GM18870 (cell line): ENCODE measurements at regions not wholly inside any gene's neighbourhood (a gene's known extent, or its start where the extent isn't known, plus 50 kb on each side); places are given as distances from the start of the nearest gene placed in this dataset.
"Not testable (repeated sequence)": the region's sequence is repeated elsewhere in the genome, so short reads cannot be mapped to it uniquely, and the experiment has no call there.

ENCODE experiments used
- ATAC-seq: cut with Tn5 transposase; IDR thresholded peaks from one replicate; pipeline ENCODE4 v1.9.1; 2021; ENCODE audit warnings: moderate library complexity; ENCODE audit not compliant: unreplicated experiment

GRCh38 chr5:67960939-67961338, 254.6 kb upstream of the PIK3R1 start:
- ATAC-seq = no peak

- ATAC-seq = no peak
Measured at GRCh38 chr5:67957374-67957773, 258.2 kb upstream of the PIK3R1 start.

GRCh38 chr5:67954351-67954750, 261.2 kb upstream of the PIK3R1 start:
- ATAC-seq = no peak

- ATAC-seq = no peak
Measured at GRCh38 chr5:67942421-67942820, 273.1 kb upstream of the PIK3R1 start.

- ATAC-seq = no peak
Measured at GRCh38 chr5:67941614-67942401, 273.7 kb upstream of the PIK3R1 start.

- no peak for ATAC-seq
Measured at GRCh38 chr5:67935908-67936566, 279.5 kb upstream of the PIK3R1 start.

- no peak for ATAC-seq
Measured at GRCh38 chr5:67934976-67935375, 280.6 kb upstream of the PIK3R1 start.

- no peak for ATAC-seq
Measured at GRCh38 chr5:67925511-67925910, 290.0 kb upstream of the PIK3R1 start.

- no peak for ATAC-seq
Measured at GRCh38 chr5:67921004-67921601, 294.5 kb upstream of the PIK3R1 start.

- ATAC-seq = not testable (repeated sequence)
Measured at GRCh38 chr5:67919532-67919931, 296.0 kb upstream of the PIK3R1 start.

- no peak for ATAC-seq
Measured at GRCh38 chr5:67917561-67917960, 298.0 kb upstream of the PIK3R1 start.

GRCh38 chr5:67910546-67910945, 305.0 kb upstream of the PIK3R1 start:
- no peak for ATAC-seq

- ATAC-seq = no peak
Measured at GRCh38 chr5:67908126-67908765, 307.3 kb upstream of the PIK3R1 start.

- ATAC-seq = no peak
Measured at GRCh38 chr5:67904366-67904765, 311.2 kb upstream of the PIK3R1 start.

- no peak for ATAC-seq
Measured at GRCh38 chr5:67903656-67904055, 311.9 kb upstream of the PIK3R1 start.

GRCh38 chr5:67903121-67903520, 312.4 kb upstream of the PIK3R1 start:
- ATAC-seq = no peak

GRCh38 chr5:67902497-67902830, 313.1 kb upstream of the PIK3R1 start:
- no peak for ATAC-seq

GRCh38 chr5:67901814-67902496, 313.6 kb upstream of the PIK3R1 start:
- no peak for ATAC-seq

- no peak for ATAC-seq
Measured at GRCh38 chr5:67900514-67900913, 315.0 kb upstream of the PIK3R1 start.

GRCh38 chr5:67897980-67898379, 317.6 kb upstream of the PIK3R1 start:
- ATAC-seq = no peak

- no peak for ATAC-seq
Measured at GRCh38 chr5:67897431-67897830, 318.1 kb upstream of the PIK3R1 start.
